Epithelial cell of esophagus (primary cell): ENCODE measurements at regions not wholly inside any gene's neighbourhood (a gene's known extent, or its start where the extent isn't known, plus 50 kb on each side); places are given as distances from the start of the nearest gene placed in this dataset.

Source experiments
- DNase-seq: peaks from one replicate; pipeline ENCODE4 v3.0.0; 2010; ENCODE audit warnings: low read depth
- H3K4me3 ChIP-seq: 2 replicates; pipeline ENCODE4 v1.5.1; 2011; ENCODE audit warnings: mild to moderate bottlenecking, low read length, control low read depth
- CTCF ChIP-seq: IDR thresholded peaks from 2 replicates; pipeline ENCODE4 v1.5.1; 2011; ENCODE audit warnings: low read depth, mild to moderate bottlenecking, low read length, control low read depth, inconsistent platforms; ENCODE audit not compliant: insufficient read depth; ENCODE audit errors: missing control alignments

- no peak overlapping the region for H3K4me3 ChIP-seq
- TF ChIP-seq CTCF: no peak
Measured at GRCh38 chr3:193774272-193774915, 181.4 kb downstream of the OPA1 start.

GRCh38 chr3:193774916-193775285, 181.9 kb downstream of the OPA1 start:
- no peak for DNase-seq
- no peak for TF ChIP-seq CTCF
- no peak overlapping the region for H3K4me3 ChIP-seq

More at GRCh38 chr3:193774272-193774915, 181.4 kb downstream of the OPA1 start:
- no peak for DNase-seq

GRCh38 chr3:193775421-193776077, 182.5 kb downstream of the OPA1 start:
- no peak overlapping the region for H3K4me3 ChIP-seq
- TF ChIP-seq CTCF: no peak
- no peak for DNase-seq

- H3K4me3 ChIP-seq: no peak overlapping the region
- DNase-seq: no peak
- no peak for TF ChIP-seq CTCF
Measured at GRCh38 chr3:193776626-193777358, 183.8 kb downstream of the OPA1 start.

GRCh38 chr3:193777524-193777923, 184.5 kb downstream of the OPA1 start:
- TF ChIP-seq CTCF: no peak
- no peak for DNase-seq
- no peak overlapping the region for H3K4me3 ChIP-seq

- no peak for TF ChIP-seq CTCF
- no peak for DNase-seq
Measured at GRCh38 chr3:193778676-193779075, 185.7 kb downstream of the OPA1 start.

More at GRCh38 chr3:193778676-193779075, 185.7 kb downstream of the OPA1 start:
- H3K4me3 ChIP-seq: no peak overlapping the region
